IMR-90 (cell line): ENCODE measurements at regions not wholly inside any gene's neighbourhood (a gene's known extent, or its start where the extent isn't known, plus 50 kb on each side); places are given as distances from the start of the nearest gene placed in this dataset.

ENCODE experiments used
- ATAC-seq: fragments of 200-7000 bp; cut with Tn5 transposase; 2 replicates; pipeline ENCODE4 v1.9.1; 2020; ENCODE audit warnings: low read depth, mild to moderate bottlenecking, moderate library complexity
- BruUV-seq: library from RNA; stranded (reverse); fragments of 400-500 nt; replicated peaks from 2 replicates; lab custom pipeline; 2021; lab: Mats Ljungman, UMichigan
- CTCF ChIA-PET: fragments of 300-600 bp; formaldehyde crosslinking; extraction: SDS; loops from one replicate; lab custom pipeline; 2021; ENCODE audit warnings: antibody characterized with exemption; lab: Yijun Ruan, JAX
- POLR2A ChIA-PET: fragments of 300-600 bp; sonication (Branson Sonifier 250); formaldehyde crosslinking; loops from one replicate; lab custom pipeline; 2022; ENCODE audit warnings: antibody characterized with exemption; ENCODE audit not compliant: unreplicated experiment; lab: Charles Lee
- DNase-seq: peaks from one replicate; pipeline ENCODE4 v3.0.0; 2013
- H2AFZ ChIP-seq: replicated peaks from 2 replicates; pipeline ENCODE3; 2013; ENCODE audit warnings: low read length, mild to moderate bottlenecking; ENCODE audit not compliant: poor library complexity
- H2AK5ac ChIP-seq: 2 replicates; pipeline ENCODE4 v1.6.1; 2013; ENCODE audit warnings: low read depth, low read length, inconsistent platforms
- H2AK9ac ChIP-seq: replicated peaks from 2 replicates; pipeline ENCODE3; 2013; ENCODE audit warnings: mild to moderate bottlenecking, low read depth, low read length, moderate library complexity; ENCODE audit not compliant: poor library complexity
- H2BK120ac ChIP-seq: 2 replicates; pipeline ENCODE4 v1.6.1; 2013; ENCODE audit warnings: low read depth, low read length, inconsistent platforms
- H2BK15ac ChIP-seq: 3 replicates; pipeline ENCODE4 v1.6.1; 2013; ENCODE audit warnings: low read depth, low read length, inconsistent platforms
- H2BK20ac ChIP-seq: 2 replicates; pipeline ENCODE4 v1.6.1; 2013; ENCODE audit warnings: low read depth, mild to moderate bottlenecking, inconsistent platforms, low read length, moderate library complexity
- H2BK5ac ChIP-seq: 2 replicates; pipeline ENCODE4 v1.6.1; 2013; ENCODE audit warnings: mild to moderate bottlenecking, low read depth, low read length, inconsistent platforms; ENCODE audit not compliant: poor library complexity, severe bottlenecking
- H3K14ac ChIP-seq: replicated peaks from 2 replicates; pipeline ENCODE4 v1.6.1; 2013; ENCODE audit warnings: low read depth, low read length, inconsistent platforms
- H3K18ac ChIP-seq: 2 replicates; pipeline ENCODE4 v1.6.1; 2013; ENCODE audit warnings: low read depth, low read length, control low read depth
- H3K23ac ChIP-seq: 2 replicates; pipeline ENCODE4 v1.6.1; 2013; ENCODE audit warnings: low read depth, low read length, inconsistent platforms
- H3K27ac ChIP-seq: 2 replicates; pipeline ENCODE4 v1.5.1; 2013; ENCODE audit warnings: mild to moderate bottlenecking, control low read depth, low read length; ENCODE audit not compliant: insufficient read depth
- H3K27me3 ChIP-seq: 2 replicates; pipeline ENCODE4 v1.6.1; 2013; ENCODE audit warnings: low read length; ENCODE audit not compliant: control insufficient read depth, insufficient read depth
- H3K36me3 ChIP-seq: 2 replicates; pipeline ENCODE4 v1.6.1; 2013; ENCODE audit warnings: low read length, mixed read lengths; ENCODE audit not compliant: control insufficient read depth, insufficient read depth
- H3K4ac ChIP-seq: 2 replicates; pipeline ENCODE4 v1.6.1; 2013; ENCODE audit warnings: low read depth, low read length, inconsistent platforms
- H3K4me1 ChIP-seq: 2 replicates; pipeline ENCODE4 v1.6.1; 2013; ENCODE audit warnings: low read length, mixed read lengths; ENCODE audit not compliant: control insufficient read depth, insufficient read depth
- H3K4me2 ChIP-seq: 2 replicates; pipeline ENCODE4 v1.6.1; 2013; ENCODE audit warnings: low read depth, mild to moderate bottlenecking, control low read depth, low read length, moderate library complexity
- H3K4me3 ChIP-seq: 2 replicates; pipeline ENCODE4 v1.5.1; 2013; ENCODE audit warnings: low read depth, mild to moderate bottlenecking, control low read depth, low read length, moderate library complexity; ENCODE audit not compliant: insufficient read depth
- H3K56ac ChIP-seq: 2 replicates; pipeline ENCODE4 v1.6.1; 2013; ENCODE audit warnings: low read length, inconsistent platforms; ENCODE audit not compliant: insufficient read depth; ENCODE audit errors: extremely low read depth
- H3K79me1 ChIP-seq, 2 experiments: 2 replicates each; pipeline ENCODE4 v1.6.1; 2013; ENCODE audit warnings: low read length in 2 of 2, inconsistent platforms in 1 of 2, low read depth in 1 of 2
- H3K9ac ChIP-seq: 2 replicates; pipeline ENCODE4 v1.6.1; 2013; ENCODE audit warnings: low read depth, low read length, control low read depth
- H3K9me1 ChIP-seq: 2 replicates; pipeline ENCODE4 v1.6.1; 2013; ENCODE audit warnings: low read length, inconsistent platforms; ENCODE audit not compliant: insufficient read depth
- H3K9me3 ChIP-seq: 2 replicates; pipeline ENCODE4 v1.6.1; 2013; ENCODE audit warnings: low read length; ENCODE audit not compliant: control insufficient read depth, insufficient read depth
- H4K20me1 ChIP-seq: 2 replicates; pipeline ENCODE4 v1.6.1; 2013; ENCODE audit warnings: low read length, inconsistent platforms; ENCODE audit not compliant: insufficient read depth
- H4K5ac ChIP-seq: 2 replicates; pipeline ENCODE4 v1.6.1; 2013; ENCODE audit warnings: mild to moderate bottlenecking, low read depth, low read length, control low read depth
- H4K8ac ChIP-seq, 2 experiments: 2 replicates each; pipeline ENCODE4 v1.6.1; 2013; ENCODE audit warnings: low read depth in 2 of 2, low read length in 2 of 2, control low read depth in 1 of 2, inconsistent platforms in 1 of 2
- H4K91ac ChIP-seq: 2 replicates; pipeline ENCODE4 v1.6.1; 2013; ENCODE audit warnings: low read depth, low read length, inconsistent platforms; ENCODE audit not compliant: insufficient read depth
- CEBPB ChIP-seq: IDR thresholded peaks from 2 replicates; pipeline ENCODE4 v1.6.1; 2012; ENCODE audit warnings: low read depth, low read length, improper control_type of control experiment
- MAZ ChIP-seq: IDR thresholded peaks from 2 replicates; pipeline ENCODE4 v1.6.1; 2012; ENCODE audit warnings: low read depth, mild to moderate bottlenecking, low read length, improper control_type of control experiment, moderate library complexity, borderline replicate concordance
- WGBS, 2 experiments: methylation state at CpG; one replicate each; pipeline versions ENCODE4 v1.1.5 to v1.1.7; 2013; ENCODE audit warnings: missing lambda C conversion rate in 2 of 2; ENCODE audit not compliant: insufficient read length in 1 of 2; ENCODE audit errors: extremely low coverage in 2 of 2; 5-methylcytosine and 5-hydroxymethylcytosine counted together
- dilution Hi-C: fragments of 300-500 bp; cut with HindIII; formaldehyde crosslinking; loops from one replicate; pipeline ENCODE4 v1.14.3; 2018; ENCODE audit warnings: low sequenced_read_pairs; ENCODE audit not compliant: unreplicated experiment
- in situ Hi-C: fragments of 300-500 bp; cut with MboI; formaldehyde crosslinking; loops from 3 replicates; pipeline ENCODE4 v1.14.3; 2019; ENCODE audit warnings: low sequenced_read_pairs, inconsistent platforms, mixed read lengths
- intact Hi-C: fragments of 100-400 bp; cut with micrococcal nuclease; formaldehyde crosslinking; loops from 2 replicates; pipeline ENCODE4 v1.10.0; 2022

DNA sequence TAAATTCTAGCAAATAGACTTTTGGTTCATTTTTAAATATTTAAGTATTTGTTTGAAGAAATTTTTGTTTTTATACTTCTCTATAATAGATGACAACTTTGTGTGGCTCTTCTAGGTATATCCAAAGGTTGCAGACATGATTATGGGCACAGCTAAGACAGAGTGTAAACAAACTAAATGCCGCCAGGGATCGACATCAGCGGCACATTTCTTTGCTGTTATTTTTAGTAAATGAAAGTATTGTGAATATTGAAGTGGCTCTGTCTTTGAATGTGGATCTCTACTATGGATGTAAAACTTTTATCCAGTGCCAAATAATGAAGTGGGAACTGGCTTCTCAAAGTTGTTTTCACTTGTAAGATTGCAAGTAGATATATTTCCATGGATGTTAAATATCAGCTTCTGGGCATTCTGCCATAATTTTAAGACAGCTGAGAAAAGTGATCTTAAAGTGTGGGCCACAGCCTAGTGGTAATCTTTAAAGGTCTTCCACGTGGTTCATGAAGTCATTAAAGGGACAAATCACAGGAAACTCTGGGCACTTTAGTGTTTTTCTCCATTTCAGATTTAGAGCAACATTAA lies 589.9 kb downstream of the ZNF608 start:
- Histone ChIP-seq H3K9me3 (peaks cover 5% of the 10 kb centered on the region), H3K79me1 (no peaks in the 10 kb centered on the region), H3K23ac (no peak overlapping the region), H4K8ac (no peak overlapping the region), H2AK5ac (no peak overlapping the region), H3K4me2 (peak overlapping the region; percentile 34; the same call in 1 of the 2 replicates), H3K27me3 (no peaks in the 10 kb centered on the region), H3K9ac (no peak overlapping the region), H2AFZ (no peak overlapping the region), H2BK20ac (no peak overlapping the region), H3K14ac (no peak overlapping the region), H3K4me3 (no peak overlapping the region), H3K9me1 (no peaks in the 10 kb centered on the region; the same call in 1 of the 2 replicates), H4K20me1 (no peaks in the 10 kb centered on the region), H3K36me3 (no peaks in the 10 kb centered on the region), H2BK15ac (no peak overlapping the region), H2BK5ac (no peak overlapping the region), H3K4ac (no peak overlapping the region), H4K5ac (no peak overlapping the region), H4K91ac (no peak overlapping the region), H3K27ac (no peak overlapping the region), H3K4me1 (no peaks in the 10 kb centered on the region), H3K18ac (no peak overlapping the region), H2BK120ac (no peak overlapping the region), H3K56ac (no peak overlapping the region), H2AK9ac (no peak overlapping the region)
- intact Hi-C loops (loop anchor here (10.0 kb wide), 1 partner anchor 588 kb away; the partner anchor contains the start of gene ZNF608), in situ Hi-C loops (no loop called here), dilution Hi-C loops (no loop called here)
- ATAC-seq (peak; percentile 44), DNase-seq (peak; percentile 45)
- TF ChIP-seq MAZ (no peak), CEBPB (no peak)
- ChIA-PET CTCF (interaction anchor here (0.7 kb wide), 1 partner anchor 154 kb away, joined by 3 read pairs; no protein-coding TSS in a partner anchor), POLR2A (no interaction called here)
- no TSS peak for BruUV-seq
- whole genome bisulfite sequencing, 2 experiments = 29% methylated on average over 3 of the region's 4 CpGs; no CpG with 5 or more reads in 1 of the 2 experiments
